Endodermal cell (in vitro differentiated cells): ENCODE measurements at regions not wholly inside any gene's neighbourhood (a gene's known extent, or its start where the extent isn't known, plus 50 kb on each side); places are given as distances from the start of the nearest gene placed in this dataset.
A peak's percentile ranks its signal among the peaks of the same experiment; 100 is the strongest.

Experiments used
- DNase-seq: peaks from one replicate; pipeline ENCODE4 v3.0.0-alpha.2; 2017
- H3K27ac ChIP-seq: 2 replicates; pipeline ENCODE4 v1.5.1; 2013; ENCODE audit warnings: mild to moderate bottlenecking, low read depth, low read length, moderate library complexity
- H3K27me3 ChIP-seq: 2 replicates; pipeline ENCODE4 v1.6.1; 2013; ENCODE audit warnings: mild to moderate bottlenecking, low read length, moderate library complexity; ENCODE audit not compliant: insufficient read depth, control insufficient read depth, poor library complexity, severe bottlenecking
- H3K36me3 ChIP-seq: 2 replicates; pipeline ENCODE4 v1.7.0; 2013; ENCODE audit warnings: mild to moderate bottlenecking, low read length, moderate library complexity; ENCODE audit not compliant: control insufficient read depth, insufficient read depth
- H3K4me1 ChIP-seq: one replicate; pipeline ENCODE4 v1.7.0; 2013; ENCODE audit warnings: low read length; ENCODE audit not compliant: control insufficient read depth, insufficient read depth
- H3K4me3 ChIP-seq: 2 replicates; pipeline ENCODE4 v1.5.1; 2013; ENCODE audit warnings: mild to moderate bottlenecking, low read length, moderate library complexity
- H3K9ac ChIP-seq: 2 replicates; pipeline ENCODE4 v1.6.1; 2013; ENCODE audit warnings: mild to moderate bottlenecking, low read length, moderate library complexity; ENCODE audit not compliant: poor library complexity, severe bottlenecking; ENCODE audit errors: extremely low read depth
- H3K9me3 ChIP-seq: 2 replicates; pipeline ENCODE4 v1.6.1; 2013; ENCODE audit warnings: mild to moderate bottlenecking, low read length, moderate library complexity; ENCODE audit not compliant: control insufficient read depth
- H3K27ac Mint-ChIP-seq: 2 replicates; pipeline ENCODE4 v1.8.0; 2020; ENCODE audit warnings: mixed read lengths
- H3K27me3 Mint-ChIP-seq: 2 replicates; pipeline ENCODE4 v1.8.0; 2021; ENCODE audit warnings: mild to moderate bottlenecking, mixed read lengths; ENCODE audit not compliant: insufficient read depth
- H3K36me3 Mint-ChIP-seq: 2 replicates; pipeline ENCODE4 v1.8.0; 2020; ENCODE audit warnings: low read depth, mixed read lengths
- H3K4me1 Mint-ChIP-seq: 2 replicates; pipeline ENCODE4 v1.8.0; 2020; ENCODE audit warnings: mixed read lengths
- H3K4me3 Mint-ChIP-seq: 2 replicates; pipeline ENCODE4 v1.8.0; 2020; ENCODE audit warnings: mild to moderate bottlenecking, moderate library complexity, mixed read lengths
- H3K9me3 Mint-ChIP-seq: 2 replicates; pipeline ENCODE4 v1.8.0; 2020; ENCODE audit warnings: mild to moderate bottlenecking, mixed read lengths
- CTCF ChIP-seq: fragments of 200-600 bp; sonication (generic); conservative IDR thresholded peaks from 2 replicates; pipeline ENCODE4 v1.5.0; 2021; ENCODE audit warnings: antibody characterized with exemption, mild to moderate bottlenecking
- WGBS, 2 experiments: methylation state at CpG; one replicate each; pipeline versions ENCODE4 v1.1.5 to v1.1.7; 2013; ENCODE audit warnings: missing lambda C conversion rate in 2 of 2, mixed read lengths in 1 of 2; ENCODE audit not compliant: insufficient coverage in 1 of 2, insufficient read length in 1 of 2; 5-methylcytosine and 5-hydroxymethylcytosine counted together

- no peak overlapping the region for H3K9ac ChIP-seq
- H3K9me3 ChIP-seq: no peaks in the 10 kb centered on the region
- Mint-ChIP-seq H3K27me3 (peaks cover 8% of the 10 kb centered on the region), H3K4me1 (no peaks in the 10 kb centered on the region), H3K9me3 (no peaks in the 10 kb centered on the region), H3K4me3 (no peak overlapping the region), H3K36me3 (no peaks in the 10 kb centered on the region), H3K27ac (no peak overlapping the region)
- no peak overlapping the region for H3K4me3 ChIP-seq
- 80 to 92% methylated on average over 1 to 2 of the region's 2 CpGs for WGBS, 2 experiments
- no peak for TF ChIP-seq CTCF
- no peak overlapping the region for H3K27ac ChIP-seq
- no peaks in the 10 kb centered on the region for H3K4me1 ChIP-seq
- peaks cover 18% of the 10 kb centered on the region for H3K27me3 ChIP-seq
- H3K36me3 ChIP-seq: no peaks in the 10 kb centered on the region
- no peak for DNase-seq
These were observed 109.0 kb upstream of the RPH3A start for GRCh38 chr12:112682586-112682985.

GRCh38 chr12:112684742-112685141 lies 106.8 kb upstream of the RPH3A start:
- Histone ChIP-seq H3K36me3 (no peaks in the 10 kb centered on the region), H3K27ac (no peak overlapping the region), H3K9ac (no peak overlapping the region), H3K9me3 (no peaks in the 10 kb centered on the region), H3K4me3 (no peak overlapping the region), H3K4me1 (no peaks in the 10 kb centered on the region), H3K27me3 (peaks cover 18% of the 10 kb centered on the region)
- no peak overlapping the region for H3K27ac Mint-ChIP-seq
- no peaks in the 10 kb centered on the region for H3K9me3 Mint-ChIP-seq
- TF ChIP-seq CTCF: peak; percentile 69
- H3K4me3 Mint-ChIP-seq: no peak overlapping the region
- no peaks in the 10 kb centered on the region for H3K36me3 Mint-ChIP-seq
- H3K4me1 Mint-ChIP-seq: no peaks in the 10 kb centered on the region
- peak; percentile 66 for DNase-seq
- peaks cover 16% of the 10 kb centered on the region for H3K27me3 Mint-ChIP-seq
- 71 to 83% methylated on average over 2 of the region's 2 CpGs for WGBS, 2 experiments

GRCh38 chr12:112685321-112685720 lies 106.2 kb upstream of the RPH3A start:
- DNase-seq: no peak
- 83 to 91% methylated on average over 2 of the region's 2 CpGs for WGBS, 2 experiments
- no peaks in the 10 kb centered on the region for H3K36me3 Mint-ChIP-seq
- Histone ChIP-seq H3K4me3 (no peak overlapping the region), H3K9ac (no peak overlapping the region), H3K4me1 (no peaks in the 10 kb centered on the region), H3K9me3 (no peaks in the 10 kb centered on the region), H3K36me3 (no peaks in the 10 kb centered on the region), H3K27me3 (peaks cover 17% of the 10 kb centered on the region), H3K27ac (no peak overlapping the region)
- H3K9me3 Mint-ChIP-seq: no peaks in the 10 kb centered on the region
- H3K4me3 Mint-ChIP-seq: no peak overlapping the region
- TF ChIP-seq CTCF: no peak
- H3K4me1 Mint-ChIP-seq: no peaks in the 10 kb centered on the region
- no peak overlapping the region for H3K27ac Mint-ChIP-seq
- H3K27me3 Mint-ChIP-seq: peaks cover 16% of the 10 kb centered on the region
